ENCODE measurements at regions not wholly inside any gene's neighbourhood (a gene's known extent, or its start where the extent isn't known, plus 50 kb on each side); places are given as distances from the start of the nearest gene placed in this dataset.

DNA sequence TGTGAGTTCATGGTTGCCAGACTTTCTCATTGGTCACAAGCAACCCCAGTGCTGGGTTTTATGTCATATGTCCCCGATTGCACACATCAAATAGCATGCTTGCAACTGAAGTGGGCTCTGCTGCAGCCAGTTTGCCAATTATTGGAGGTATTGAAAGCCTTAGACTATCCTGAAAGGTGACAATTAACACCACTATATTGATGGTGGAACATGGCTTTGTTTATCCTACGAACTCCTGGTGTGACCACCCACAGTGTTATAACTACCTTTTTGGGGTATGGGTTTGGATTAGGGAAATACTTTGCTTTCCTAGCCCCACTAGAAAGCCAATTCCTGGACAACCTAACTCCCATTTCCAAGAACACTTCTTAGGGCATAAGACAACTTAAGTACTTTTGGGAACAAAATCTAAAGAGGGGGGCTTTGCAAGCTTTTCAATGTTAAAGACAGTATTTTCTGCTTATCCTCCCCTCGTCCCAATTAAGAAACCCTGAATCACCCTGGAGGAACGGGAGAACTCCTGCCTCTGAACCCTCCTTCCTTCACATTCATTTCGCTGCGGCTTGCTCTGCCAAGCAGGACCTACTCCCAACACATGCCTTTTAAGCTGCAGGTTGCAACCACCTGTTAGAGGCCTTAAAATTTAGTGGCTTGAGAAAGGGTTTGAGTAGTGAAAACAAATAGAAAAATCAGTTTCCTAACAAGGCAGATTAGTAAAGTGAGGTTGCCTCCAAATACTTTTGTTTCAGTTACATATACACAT is 80.3 kb upstream of the RBM19 start:
- no peak overlapping the region for H2AFZ ChIP-seq (ENCODE audit: low read length)
- H3K4me1 ChIP-seq (ENCODE audit: insufficient read depth, low read length), result peaks cover 2% of the 10 kb centered on the region; the same call in 1 of the 2 replicates
- no peak overlapping the region for H3K27ac ChIP-seq (ENCODE audit: insufficient read length, low read depth, low read length)
- Mint-ChIP-seq H3K36me3 (ENCODE audit: insufficient read depth in 1 of 3, low read depth in 3 of 3) (peaks cover 0 to 1% (median 0%) of the 10 kb centered on the region in 3 experiments; a peak in 1 of 7 replicates), H3K4me3 (no peak overlapping the region), H3K27ac (no peak overlapping the region; a peak in 1 of 7 replicates), H3K27me3 (ENCODE audit: low read depth) (peaks cover 9% of the 10 kb centered on the region), H3K4me1 (peaks cover 45% of the 10 kb centered on the region in 2 experiments), H3K9me3 (no peaks in the 10 kb centered on the region; a peak in 2 of 5 replicates)
- H4K5ac ChIP-seq (ENCODE audit: insufficient read length, low read depth, low read length), result no peak overlapping the region
- H3K23ac ChIP-seq (ENCODE audit: insufficient read length, low read depth, low read length), result no peak overlapping the region
- H3K9me3 ChIP-seq (ENCODE audit: control insufficient read depth, low read depth, low read length), result no peaks in the 10 kb centered on the region
- H2BK12ac ChIP-seq (ENCODE audit: insufficient read length, low read depth, low read length), result no peak overlapping the region
- H3K18ac ChIP-seq (ENCODE audit: insufficient read length, low read depth, low read length), result no peak overlapping the region
- H3K9ac ChIP-seq (ENCODE audit: extremely low read depth, insufficient read length, low read length), result no peak overlapping the region
- no peak overlapping the region for H3K4me2 ChIP-seq (ENCODE audit: insufficient read depth, insufficient read length, low read length)
- H2BK15ac ChIP-seq (ENCODE audit: low read depth, low read length), result no peak overlapping the region
- no peak overlapping the region for H4K91ac ChIP-seq (ENCODE audit: insufficient read length, low read depth, low read length)
- H3K79me2 ChIP-seq (ENCODE audit: insufficient read depth, low read length), result no peaks in the 10 kb centered on the region
- H2BK5ac ChIP-seq (ENCODE audit: insufficient read length, low read length), result no peak overlapping the region
- DNase-seq, result no peak
- H3K4ac ChIP-seq (ENCODE audit: low read depth, low read length), result no peak overlapping the region
- no CpG with 5 or more reads among the region's 6 CpGs for WGBS (ENCODE audit: extremely low coverage, insufficient read length, low lambda C conversion rate)
- H3K79me1 ChIP-seq (ENCODE audit: insufficient read depth, low read depth, low read length, poor library complexity, severe bottlenecking), result no peaks in the 10 kb centered on the region
- H3T11ph ChIP-seq (ENCODE audit: low read length), result no peak overlapping the region
- H2BK120ac ChIP-seq (ENCODE audit: low read depth, low read length, poor library complexity, severe bottlenecking), result no peak overlapping the region
- no peak overlapping the region for H4K8ac ChIP-seq (replicated peaks; ENCODE audit: insufficient read length, low read depth, low read length)
- no peaks in the 10 kb centered on the region for H3K23me2 ChIP-seq (ENCODE audit: insufficient read length, low read depth, low read length, poor library complexity, severe bottlenecking)
- no peaks in the 10 kb centered on the region; the same call in 1 of the 2 replicates for H3K27me3 ChIP-seq (ENCODE audit: insufficient read depth, low read length)
- H4K20me1 ChIP-seq (ENCODE audit: control insufficient read depth, insufficient read depth, insufficient read length), result no peaks in the 10 kb centered on the region
- no peak overlapping the region for H2BK20ac ChIP-seq (ENCODE audit: low read depth, low read length, poor library complexity, severe bottlenecking)
- TF ChIP-seq CTCF (conservative IDR thresholded peaks at IDR 0.05), result no peak
- H3K14ac ChIP-seq (ENCODE audit: insufficient read depth, low read length), result no peak overlapping the region
- H3K56ac ChIP-seq (ENCODE audit: insufficient read length, low read depth, low read length), result no peak overlapping the region
- H2AK5ac ChIP-seq (ENCODE audit: insufficient read length, low read length), result no peak overlapping the region
